GM13977 (cell line): ENCODE measurements at regions not wholly inside any gene's neighbourhood (a gene's known extent, or its start where the extent isn't known, plus 50 kb on each side); places are given as distances from the start of the nearest gene placed in this dataset.
"Not testable (repeated sequence)": the region's sequence is repeated elsewhere in the genome, so short reads cannot be mapped to it uniquely, and the experiment has no call there.

Source experiments
- DNase-seq: peaks from one replicate; pipeline ENCODE4 v3.0.0; 2012; ENCODE audit warnings: low spot score
- in situ Hi-C: fragments of 300-500 bp; cut with MboI; formaldehyde crosslinking; loops from one replicate; pipeline ENCODE4 v1.12.0; 2022; ENCODE audit warnings: low sequenced_read_pairs, low pct_unique_long_range_greater_than_20kb, mixed read lengths, inconsistent platforms; ENCODE audit not compliant: unreplicated experiment
- TF ChIP-seq, protein P1 (sequence below): IDR thresholded peaks from 2 replicates; pipeline ENCODE4 v1.5.1; 2012; ENCODE audit warnings: mild to moderate bottlenecking, control low read depth; ENCODE audit not compliant: insufficient read depth; ENCODE audit errors: extremely low read depth, missing control alignments

DNA sequence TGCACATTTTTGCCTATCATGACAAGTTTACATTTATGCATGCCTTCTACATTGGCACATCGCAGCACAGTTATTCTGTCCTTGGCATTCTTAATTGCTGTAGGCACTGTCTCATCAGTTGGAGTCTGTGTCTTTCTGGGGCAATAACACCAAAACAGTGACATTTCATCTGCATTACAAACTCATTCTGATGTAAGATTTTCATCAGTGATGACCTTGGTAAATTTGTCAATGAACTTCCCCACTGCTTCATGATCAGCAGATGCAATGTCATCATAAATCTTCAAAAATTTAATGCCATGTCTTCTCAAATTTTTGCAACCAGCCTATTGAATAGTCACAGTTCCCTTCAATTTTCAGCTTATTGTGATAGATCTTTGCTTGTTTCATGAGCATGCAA lies 85.5 kb downstream of the CAPZA3 start:
- in situ Hi-C loops, result no loop called here
- DNase-seq, result no peak
- TF ChIP-seq, protein P1, sequence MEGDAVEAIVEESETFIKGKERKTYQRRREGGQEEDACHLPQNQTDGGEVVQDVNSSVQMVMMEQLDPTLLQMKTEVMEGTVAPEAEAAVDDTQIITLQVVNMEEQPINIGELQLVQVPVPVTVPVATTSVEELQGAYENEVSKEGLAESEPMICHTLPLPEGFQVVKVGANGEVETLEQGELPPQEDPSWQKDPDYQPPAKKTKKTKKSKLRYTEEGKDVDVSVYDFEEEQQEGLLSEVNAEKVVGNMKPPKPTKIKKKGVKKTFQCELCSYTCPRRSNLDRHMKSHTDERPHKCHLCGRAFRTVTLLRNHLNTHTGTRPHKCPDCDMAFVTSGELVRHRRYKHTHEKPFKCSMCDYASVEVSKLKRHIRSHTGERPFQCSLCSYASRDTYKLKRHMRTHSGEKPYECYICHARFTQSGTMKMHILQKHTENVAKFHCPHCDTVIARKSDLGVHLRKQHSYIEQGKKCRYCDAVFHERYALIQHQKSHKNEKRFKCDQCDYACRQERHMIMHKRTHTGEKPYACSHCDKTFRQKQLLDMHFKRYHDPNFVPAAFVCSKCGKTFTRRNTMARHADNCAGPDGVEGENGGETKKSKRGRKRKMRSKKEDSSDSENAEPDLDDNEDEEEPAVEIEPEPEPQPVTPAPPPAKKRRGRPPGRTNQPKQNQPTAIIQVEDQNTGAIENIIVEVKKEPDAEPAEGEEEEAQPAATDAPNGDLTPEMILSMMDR, result no peak

DNA sequence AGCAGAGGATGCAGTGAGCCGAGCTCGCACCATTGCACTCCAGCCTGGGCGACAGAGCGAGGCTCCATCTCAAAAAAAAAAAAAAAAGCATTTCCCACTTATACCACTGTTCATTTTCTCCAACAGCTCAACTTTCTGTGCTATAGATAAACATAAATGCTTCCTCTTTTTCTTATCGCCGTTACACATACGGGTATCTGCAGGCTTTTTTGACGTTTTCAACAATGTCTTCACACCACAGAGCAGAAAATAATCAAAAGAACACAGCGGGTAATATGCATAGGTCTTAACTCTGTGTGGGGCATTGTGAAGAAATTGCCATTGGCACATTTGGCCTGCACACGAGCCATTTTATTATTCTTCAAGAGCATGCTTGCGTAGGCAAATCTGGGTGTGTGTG lies 86.4 kb downstream of the CAPZA3 start:
- in situ Hi-C loops, result no loop called here
- no peak for DNase-seq
- TF ChIP-seq, protein P1, result no peak

DNA sequence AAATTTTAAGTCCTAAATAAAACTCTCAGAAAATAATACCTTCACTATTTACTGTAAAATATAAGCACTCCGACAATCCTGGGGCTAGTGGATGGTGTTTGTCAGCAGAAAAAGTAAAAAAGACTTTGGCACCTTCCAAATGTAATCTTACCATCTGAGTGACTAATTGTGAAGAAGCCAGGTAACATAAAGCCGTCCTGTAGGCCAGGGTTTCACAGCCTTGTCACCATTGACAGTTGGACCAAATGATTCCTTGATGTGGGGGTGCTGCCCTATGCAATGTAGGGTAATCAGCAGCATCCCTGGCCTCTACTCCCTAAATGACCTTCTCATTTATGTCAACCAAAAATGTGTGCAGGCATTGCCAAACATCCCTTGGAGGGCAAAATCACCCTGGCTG lies 87.2 kb downstream of the CAPZA3 start:
- in situ Hi-C loops, result no loop called here
- DNase-seq, result no peak
- TF ChIP-seq, protein P1, result no peak

DNA sequence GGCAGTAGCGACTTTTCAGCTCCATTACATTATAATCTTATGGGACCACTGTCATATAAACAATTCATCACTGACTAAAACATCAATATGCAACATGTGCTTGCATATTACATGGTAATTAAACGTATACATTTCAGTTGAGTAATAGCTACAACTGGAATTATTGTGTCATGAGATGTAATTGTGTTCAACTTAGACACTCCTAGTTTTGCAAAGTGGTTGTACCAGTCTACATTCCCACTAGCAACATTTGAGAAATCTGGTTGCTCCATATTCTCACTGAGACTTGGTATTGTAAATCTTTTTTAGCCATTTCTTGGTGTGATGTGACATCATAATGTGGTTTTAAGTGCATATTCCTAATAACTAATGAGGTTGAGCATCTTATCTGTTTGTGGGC lies 90.0 kb downstream of the CAPZA3 start:
- TF ChIP-seq, protein P1, result no peak
- in situ Hi-C loops, result no loop called here
- no peak for DNase-seq

DNA sequence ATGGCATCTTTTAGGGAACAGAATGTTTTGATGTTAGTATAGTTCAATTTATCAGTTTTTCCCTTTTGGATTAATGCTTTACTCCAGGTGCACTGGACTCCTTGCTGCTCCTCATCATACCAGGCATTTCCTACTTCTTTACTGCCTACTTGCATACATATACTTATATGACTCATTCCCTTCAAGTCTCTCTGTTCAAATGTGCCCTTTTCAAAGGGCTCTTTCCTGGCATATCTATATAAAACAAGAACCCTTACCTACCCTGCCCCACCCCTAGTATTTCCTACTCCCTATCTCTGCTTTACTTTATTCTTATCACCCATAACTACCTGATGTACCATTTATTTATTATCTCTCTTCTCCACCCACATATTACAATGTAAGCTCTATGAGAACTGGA lies 90.6 kb downstream of the CAPZA3 start:
- no peak for DNase-seq
- in situ Hi-C loops, result no loop called here
- TF ChIP-seq, protein P1, result no peak

DNA sequence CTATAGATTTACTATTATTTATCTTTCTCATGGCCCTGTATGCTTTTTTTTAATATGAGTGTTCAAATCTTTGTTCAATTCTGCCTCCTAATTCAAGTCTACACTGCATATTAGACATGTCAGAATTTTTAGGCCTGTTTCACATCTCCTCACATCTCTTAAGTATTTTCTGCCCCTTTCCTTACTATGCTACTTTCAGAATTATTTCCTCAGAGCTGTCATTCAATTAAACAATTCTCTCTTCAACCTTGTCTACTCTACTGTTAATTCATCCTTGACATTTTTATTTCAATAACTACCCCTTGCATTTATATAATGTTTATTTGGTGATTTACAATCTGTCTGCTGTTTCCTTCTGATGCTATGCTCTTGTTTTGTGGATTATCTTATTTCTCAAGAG lies 91.1 kb downstream of the CAPZA3 start:
- in situ Hi-C loops, result no loop called here
- TF ChIP-seq, protein P1, result no peak

DNA sequence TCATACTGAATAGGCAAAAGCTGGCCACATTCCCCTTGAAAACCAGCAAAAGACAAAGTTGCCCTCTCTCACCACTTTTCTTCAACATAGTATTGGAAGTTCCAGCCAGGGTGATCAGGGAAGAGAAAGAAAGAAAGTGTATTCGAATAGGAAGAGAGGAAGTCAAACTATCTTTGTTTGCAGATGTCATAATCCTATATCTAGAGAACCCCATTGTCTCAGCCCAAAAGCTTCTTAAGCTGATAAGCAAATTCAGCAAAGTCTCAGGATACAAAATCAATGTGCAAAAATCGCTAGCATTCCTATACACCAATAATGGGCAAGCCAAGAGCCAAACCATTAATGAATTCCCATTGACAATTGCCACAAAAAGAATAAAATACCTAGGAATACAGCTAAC lies 95.0 kb downstream of the CAPZA3 start:
- in situ Hi-C loops, DNase-seq: not testable (repeated sequence)

More for the DNA sequence above, 91.1 kb downstream of the CAPZA3 start:
- DNase-seq, result no peak
